HG03045 (cell line): ENCODE measurements at regions not wholly inside any gene's neighbourhood (a gene's known extent, or its start where the extent isn't known, plus 50 kb on each side); places are given as distances from the start of the nearest gene placed in this dataset.

Source experiments
- ATAC-seq: cut with Tn5 transposase; IDR thresholded peaks from one replicate; pipeline ENCODE4 v1.9.1; 2021; ENCODE audit warnings: mild to moderate bottlenecking, moderate library complexity; ENCODE audit not compliant: unreplicated experiment

GRCh38 chr13:84542348-84542747 lies 660.1 kb upstream of the SLITRK1 start:
- no peak for ATAC-seq

- ATAC-seq: no peak
These were observed 654.6 kb upstream of the SLITRK1 start for GRCh38 chr13:84536906-84537305.

GRCh38 chr13:84528408-84529070 lies 646.3 kb upstream of the SLITRK1 start:
- no peak for ATAC-seq

GRCh38 chr13:84525865-84526264 lies 643.6 kb upstream of the SLITRK1 start:
- ATAC-seq: no peak

DNA sequence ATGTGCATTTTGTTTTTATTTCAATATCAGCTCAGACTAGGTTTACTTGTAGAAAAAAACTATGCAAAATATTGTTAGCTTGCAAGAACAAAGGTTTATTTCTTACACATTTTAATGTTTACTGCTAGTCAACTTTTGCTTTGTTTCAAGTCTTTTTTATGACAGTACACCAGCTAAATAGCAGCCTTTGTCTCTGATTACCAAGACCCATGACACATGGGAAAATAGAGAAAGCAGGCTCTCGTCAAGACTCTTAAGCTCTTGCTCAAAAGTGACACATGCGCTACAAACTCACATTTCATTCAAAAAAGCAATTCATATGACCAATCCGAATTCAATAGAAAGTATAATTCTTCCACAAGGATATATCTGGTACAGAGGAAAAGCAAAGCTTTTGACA lies 642.3 kb upstream of the SLITRK1 start:
- ATAC-seq: no peak

DNA sequence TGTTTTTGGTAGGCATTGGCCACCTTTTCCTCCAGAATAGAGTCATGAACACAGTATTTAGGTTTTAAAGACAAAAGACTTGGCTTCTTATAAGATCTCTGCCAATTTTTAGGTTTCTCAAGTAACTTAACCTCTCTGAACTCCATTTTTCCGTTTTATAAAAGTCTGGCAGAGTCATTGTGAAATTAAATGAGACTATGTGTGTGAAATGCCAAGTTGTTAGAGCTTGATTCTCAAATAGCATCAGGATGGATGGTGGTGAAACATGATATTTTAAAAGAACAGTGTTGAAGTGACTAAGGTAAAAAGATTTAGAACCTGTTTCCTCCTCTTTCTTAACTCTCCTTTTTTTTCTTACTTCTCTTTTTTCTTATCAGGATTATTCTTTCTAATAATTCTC lies 617.7 kb upstream of the SLITRK1 start:
- ATAC-seq: no peak

DNA sequence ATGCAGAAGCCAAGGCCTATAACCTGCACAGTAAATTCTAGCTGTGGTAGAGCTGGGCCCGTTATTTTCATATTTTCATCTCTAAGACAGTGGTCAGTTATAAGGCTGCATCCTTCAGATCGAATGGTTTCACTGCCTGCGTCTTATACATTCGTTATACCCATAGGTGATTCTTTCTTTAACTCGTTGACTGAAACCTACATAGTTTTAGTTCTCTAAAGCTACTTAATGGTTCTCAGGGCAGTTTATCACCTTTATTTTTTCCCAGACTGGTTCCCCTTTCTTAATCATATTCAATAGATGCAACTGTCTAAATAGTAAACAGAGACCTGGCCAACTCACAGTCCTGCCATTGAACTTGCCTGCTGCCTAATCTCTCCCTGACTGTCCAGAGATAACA lies 615.3 kb upstream of the SLITRK1 start:
- ATAC-seq: no peak

GRCh38 chr13:84491952-84492351 lies 609.7 kb upstream of the SLITRK1 start:
- no peak for ATAC-seq

GRCh38 chr13:84487752-84488151 lies 605.5 kb upstream of the SLITRK1 start:
- no peak for ATAC-seq

DNA sequence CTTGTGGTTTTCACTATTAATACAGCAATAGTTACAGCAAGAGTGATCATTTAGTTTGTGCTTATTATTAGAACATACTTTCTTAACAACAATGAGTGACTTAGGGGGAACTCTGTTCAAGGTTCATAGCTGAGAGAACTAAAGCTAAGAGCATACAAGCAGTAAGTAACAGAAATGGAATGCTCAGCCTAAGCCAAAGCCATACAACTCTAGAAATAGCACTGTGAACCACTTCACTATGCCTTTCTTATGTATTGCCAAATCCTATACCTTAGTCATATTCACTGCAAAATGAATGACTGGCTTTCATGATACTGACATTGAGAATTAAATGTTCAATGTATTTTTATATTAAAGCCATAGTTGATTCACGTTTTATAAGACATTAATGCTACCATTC lies 599.7 kb upstream of the SLITRK1 start:
- ATAC-seq: no peak

DNA sequence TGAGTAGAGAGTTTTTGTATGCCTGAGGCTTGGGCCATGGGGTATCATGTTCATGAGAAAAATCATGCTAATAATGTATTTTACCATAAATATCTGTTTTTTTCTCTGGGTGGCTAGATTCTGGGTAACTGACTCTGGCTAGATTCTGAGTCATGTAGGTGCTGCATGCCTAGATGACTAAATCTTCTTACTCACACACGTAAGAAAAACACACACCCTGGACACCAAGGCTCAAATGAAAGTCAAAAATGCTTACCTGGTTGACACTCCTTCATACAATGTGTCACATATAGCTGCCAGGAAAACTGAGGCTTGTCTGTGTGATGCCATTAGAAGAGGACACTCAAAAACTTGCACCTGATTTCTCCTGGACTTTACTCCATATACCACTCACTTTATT lies 597.4 kb upstream of the SLITRK1 start:
- no peak for ATAC-seq

DNA sequence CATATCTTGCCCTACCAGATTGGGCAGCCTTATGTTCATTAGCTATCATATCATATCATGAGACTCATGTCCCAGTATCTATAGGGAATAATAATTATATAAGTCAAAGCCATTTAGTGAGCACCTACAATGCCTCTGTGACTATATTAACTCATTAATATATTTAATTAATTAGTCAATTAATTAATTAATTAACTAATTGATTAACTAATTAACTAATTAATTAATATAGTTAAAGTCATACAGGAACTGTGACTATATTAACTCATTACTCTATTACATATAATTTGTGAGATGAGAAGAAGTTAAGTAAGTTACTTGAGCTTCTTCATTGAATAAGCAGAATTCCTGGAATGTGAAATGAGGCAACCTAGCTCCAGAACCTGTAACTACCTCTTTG lies 588.3 kb upstream of the SLITRK1 start:
- no peak for ATAC-seq

- no peak for ATAC-seq
These were observed 584.2 kb upstream of the SLITRK1 start for GRCh38 chr13:84466461-84466860.

DNA sequence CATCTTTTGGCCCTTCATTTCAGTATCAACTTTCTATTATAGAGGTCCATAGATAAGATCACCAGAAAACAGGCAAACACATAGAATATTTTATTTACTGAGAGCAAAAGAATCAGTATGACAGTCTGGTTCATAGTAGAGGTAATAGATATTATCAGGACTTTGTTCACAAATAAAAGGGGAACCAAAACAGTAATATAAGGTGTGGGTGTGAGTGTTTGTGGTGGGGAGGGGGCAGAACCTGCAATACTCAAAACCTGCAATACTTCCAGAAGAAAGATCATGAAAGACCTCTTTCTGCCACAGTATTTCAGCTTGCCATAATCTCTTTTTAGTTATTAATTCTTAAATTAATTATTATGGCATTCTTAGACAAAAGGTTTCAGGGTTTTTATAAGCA lies 578.7 kb upstream of the SLITRK1 start:
- ATAC-seq: no peak

- ATAC-seq: no peak
These were observed 573.0 kb upstream of the SLITRK1 start for GRCh38 chr13:84455143-84455905.

DNA sequence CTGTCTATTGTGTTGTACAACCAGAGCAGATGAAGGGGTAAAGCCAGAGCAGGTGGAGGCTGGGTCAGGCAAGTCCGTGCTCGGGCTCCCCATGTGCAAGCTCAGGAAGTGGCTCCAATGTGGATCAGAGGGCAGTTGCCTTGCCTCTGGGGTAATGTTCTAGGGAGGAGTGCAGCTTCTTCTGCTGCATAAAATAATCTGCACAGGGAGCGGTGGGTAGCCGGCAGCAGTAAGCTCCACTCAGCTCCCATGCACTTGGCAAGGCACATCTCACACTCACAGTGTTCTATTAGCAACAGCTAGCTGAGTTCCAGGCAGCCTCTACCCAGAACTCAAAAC lies 565.3 kb upstream of the SLITRK1 start:
- ATAC-seq: no peak

DNA sequence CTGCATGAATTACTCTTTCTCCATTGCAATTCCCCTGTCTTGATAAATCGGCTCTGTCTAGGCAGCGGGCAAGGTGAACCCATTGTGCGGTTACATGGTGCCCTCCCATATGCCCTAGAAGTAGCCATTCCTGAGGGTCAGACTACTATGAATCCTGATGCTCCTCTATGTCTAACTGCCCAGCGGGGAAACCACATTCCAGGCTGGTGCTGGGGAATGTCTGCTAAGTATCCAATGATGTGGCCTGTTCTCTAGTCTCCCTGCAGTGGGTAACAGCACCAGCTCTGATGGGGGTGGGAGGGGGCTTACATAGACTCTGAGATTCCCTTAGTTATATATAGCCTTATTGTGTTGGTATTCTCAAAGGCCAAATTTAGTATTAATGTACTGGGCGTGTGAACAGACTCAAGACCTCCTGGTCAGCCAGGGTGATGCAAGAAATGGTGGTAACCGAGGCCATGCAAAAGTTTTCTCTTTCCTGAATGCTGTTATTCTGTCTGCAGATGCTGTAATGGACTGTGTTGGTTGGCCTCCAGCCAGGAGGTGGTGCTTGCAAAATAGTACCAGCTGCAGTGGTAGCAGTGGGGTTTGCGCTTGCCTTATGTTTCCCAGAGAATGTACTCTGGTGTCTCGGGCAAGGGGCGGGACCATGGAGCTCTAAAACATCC lies 564.8 kb upstream of the SLITRK1 start:
- ATAC-seq: no peak

GRCh38 chr13:84445776-84446175 lies 563.5 kb upstream of the SLITRK1 start:
- no peak for ATAC-seq

GRCh38 chr13:84443463-84443862 lies 561.2 kb upstream of the SLITRK1 start:
- ATAC-seq: no peak

DNA sequence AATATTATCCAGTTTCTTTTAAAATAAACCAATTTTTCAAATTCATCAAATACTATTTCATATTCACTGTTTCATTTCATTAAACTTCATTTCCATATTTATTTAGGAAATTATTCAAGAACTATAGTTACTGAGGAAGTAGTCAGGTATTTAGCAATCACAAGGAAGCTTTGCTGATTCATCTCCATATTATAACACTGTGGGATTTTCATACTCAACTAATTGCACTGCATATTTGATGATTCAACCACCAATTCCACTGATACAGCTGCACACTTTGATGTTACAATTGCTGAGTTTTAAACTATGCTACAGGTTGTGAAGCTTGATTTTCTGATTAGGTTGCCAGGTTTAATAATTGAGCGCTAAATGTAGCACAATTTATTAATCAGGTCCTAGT lies 556.8 kb upstream of the SLITRK1 start:
- no peak for ATAC-seq

DNA sequence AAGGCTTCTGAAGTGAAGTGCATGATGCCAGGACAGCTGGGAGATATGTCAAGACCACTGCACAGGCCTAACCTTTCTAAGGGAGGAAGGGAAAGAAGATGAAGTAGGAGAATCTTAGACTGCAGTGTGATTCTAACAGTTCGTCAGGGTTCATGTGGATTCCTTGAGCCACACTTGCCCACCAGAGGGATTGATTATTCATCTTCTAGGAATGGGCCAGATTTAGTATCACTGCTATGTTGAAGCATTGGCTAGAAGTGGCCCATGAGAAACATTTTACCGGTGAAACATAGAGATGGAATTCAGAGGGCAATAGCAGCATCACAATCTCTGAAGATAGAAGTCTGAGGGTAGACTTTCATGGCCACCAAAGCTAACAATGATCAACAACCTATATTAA lies 550.8 kb upstream of the SLITRK1 start:
- ATAC-seq: no peak

GRCh38 chr13:84431646-84432045 lies 549.4 kb upstream of the SLITRK1 start:
- no peak for ATAC-seq
